Activated CD8-positive, alpha-beta memory T cell treated with anti-CD3 and anti-CD28 coated beads, Interleukin-2, amount 50 U/mL, for 24 hours (primary cell): ENCODE measurements at regions not wholly inside any gene's neighbourhood (a gene's known extent, or its start where the extent isn't known, plus 50 kb on each side); places are given as distances from the start of the nearest gene placed in this dataset.
"Not testable (repeated sequence)": the region's sequence is repeated elsewhere in the genome, so short reads cannot be mapped to it uniquely, and the experiment has no call there.

Source experiments
- DNase-seq: peaks from one replicate; pipeline ENCODE4 v3.0.0-alpha.2; 2020; ENCODE audit errors: extremely low read depth

- no peak for DNase-seq
Observed at GRCh38 chr11:38446336-38446735, 1848.3 kb upstream of the RAG2 start.

GRCh38 chr11:38438091-38438490, 1840.1 kb upstream of the RAG2 start:
- DNase-seq, result no peak

GRCh38 chr11:38425578-38425977, 1827.5 kb upstream of the RAG2 start:
- no peak for DNase-seq

GRCh38 chr11:38423042-38423441, 1825.0 kb upstream of the RAG2 start:
- DNase-seq, result no peak

GRCh38 chr11:38416141-38416540, 1818.1 kb upstream of the RAG2 start:
- DNase-seq, result no peak

GRCh38 chr11:38411149-38411548, 1813.1 kb upstream of the RAG2 start:
- no peak for DNase-seq

- DNase-seq, result no peak
Observed at GRCh38 chr11:38402063-38402462, 1804.0 kb upstream of the RAG2 start.

- DNase-seq, result no peak
Observed at GRCh38 chr11:38392176-38392575, 1794.1 kb upstream of the RAG2 start.

- DNase-seq, result no peak
Observed at GRCh38 chr11:38384568-38384967, 1786.5 kb upstream of the RAG2 start.

- DNase-seq, result no peak
Observed at GRCh38 chr11:38365274-38365673, 1767.2 kb upstream of the RAG2 start.

GRCh38 chr11:38356255-38356654, 1758.2 kb upstream of the RAG2 start:
- no peak for DNase-seq

- no peak for DNase-seq
Observed at GRCh38 chr11:38345286-38345685, 1747.2 kb upstream of the RAG2 start.

- DNase-seq, result not testable (repeated sequence)
Observed at GRCh38 chr11:38341612-38342011, 1743.6 kb upstream of the RAG2 start.

- DNase-seq, result no peak
Observed at GRCh38 chr11:38339835-38340440, 1741.9 kb upstream of the RAG2 start.

- not testable (repeated sequence) for DNase-seq
Observed at GRCh38 chr11:38338022-38338421, 1740.0 kb upstream of the RAG2 start.

GRCh38 chr11:38332046-38332445, 1734.0 kb upstream of the RAG2 start:
- DNase-seq, result no peak

GRCh38 chr11:38330578-38330977, 1732.5 kb upstream of the RAG2 start:
- DNase-seq, result no peak

- no peak for DNase-seq
Observed at GRCh38 chr11:38323961-38324761, 1726.1 kb upstream of the RAG2 start.

- DNase-seq, result no peak
Observed at GRCh38 chr11:38315151-38315550, 1717.1 kb upstream of the RAG2 start.

GRCh38 chr11:38307455-38307854, 1709.4 kb upstream of the RAG2 start:
- DNase-seq, result no peak

GRCh38 chr11:38305682-38306081, 1707.6 kb upstream of the RAG2 start:
- DNase-seq, result no peak

- no peak for DNase-seq
Observed at GRCh38 chr11:38304926-38305325, 1706.9 kb upstream of the RAG2 start.

GRCh38 chr11:38302564-38302963, 1704.5 kb upstream of the RAG2 start:
- DNase-seq, result no peak

GRCh38 chr11:38300570-38300969, 1702.5 kb upstream of the RAG2 start:
- DNase-seq, result no peak
